Fibroblast of skin of scalp (primary cell): ENCODE measurements at regions not wholly inside any gene's neighbourhood (a gene's known extent, or its start where the extent isn't known, plus 50 kb on each side); places are given as distances from the start of the nearest gene placed in this dataset.

Experiments
- DNase-seq: peaks from one replicate; pipeline ENCODE4 v3.0.0-alpha.2; 2013

- DNase-seq: no peak
These were observed 135.8 kb downstream of the RFC3 start for GRCh38 chr13:33953781-33954180.

GRCh38 chr13:33956346-33956745, 138.4 kb downstream of the RFC3 start:
- DNase-seq: no peak

- no peak for DNase-seq
These were observed 139.6 kb downstream of the RFC3 start for GRCh38 chr13:33957497-33957905.

GRCh38 chr13:33958964-33959363, 141.0 kb downstream of the RFC3 start:
- no peak for DNase-seq

GRCh38 chr13:33963134-33963533, 145.2 kb downstream of the RFC3 start:
- DNase-seq: no peak

GRCh38 chr13:33963895-33964294, 145.9 kb downstream of the RFC3 start:
- DNase-seq: no peak

- DNase-seq: no peak
These were observed 150.9 kb downstream of the RFC3 start for GRCh38 chr13:33968520-33969507.

GRCh38 chr13:33970746-33971561, 153.0 kb downstream of the RFC3 start:
- no peak for DNase-seq

- no peak for DNase-seq
These were observed 153.5 kb downstream of the RFC3 start for GRCh38 chr13:33971562-33971819.

- no peak for DNase-seq
These were observed 155.2 kb downstream of the RFC3 start for GRCh38 chr13:33973194-33973593.

GRCh38 chr13:33976965-33977364, 159.0 kb downstream of the RFC3 start:
- no peak for DNase-seq

GRCh38 chr13:33978653-33979052, 160.7 kb downstream of the RFC3 start:
- no peak for DNase-seq

GRCh38 chr13:33992881-33993336, 175.0 kb downstream of the RFC3 start:
- DNase-seq: no peak

- no peak for DNase-seq
These were observed 176.2 kb downstream of the RFC3 start for GRCh38 chr13:33994198-33994597.

GRCh38 chr13:33994826-33995502, 177.0 kb downstream of the RFC3 start:
- DNase-seq: peak; percentile 5

- DNase-seq: no peak
These were observed 178.7 kb downstream of the RFC3 start for GRCh38 chr13:33996636-33997035.

- DNase-seq: no peak
These were observed 179.6 kb downstream of the RFC3 start for GRCh38 chr13:33997574-33997973.

- no peak for DNase-seq
These were observed 182.1 kb downstream of the RFC3 start for GRCh38 chr13:33999811-34000605.

GRCh38 chr13:34000955-34001354, 183.0 kb downstream of the RFC3 start:
- no peak for DNase-seq

GRCh38 chr13:34001389-34001788, 183.4 kb downstream of the RFC3 start:
- no peak for DNase-seq

GRCh38 chr13:34002141-34002540, 184.2 kb downstream of the RFC3 start:
- DNase-seq: no peak

- no peak for DNase-seq
These were observed 185.0 kb downstream of the RFC3 start for GRCh38 chr13:34002924-34003323.
